KMS-11 (cell line): ENCODE measurements at regions not wholly inside any gene's neighbourhood (a gene's known extent, or its start where the extent isn't known, plus 50 kb on each side); places are given as distances from the start of the nearest gene placed in this dataset.
"Not testable (repeated sequence)": the region's sequence is repeated elsewhere in the genome, so short reads cannot be mapped to it uniquely, and the experiment has no call there.

Experiments
- H2AFZ ChIP-seq: fragments of 200-600 bp; sonication (generic); 2 replicates; pipeline ENCODE4 v1.6.1; 2016; ENCODE audit warnings: antibody characterized with exemption, mixed run types, low read depth
- H3K27ac ChIP-seq: fragments of 200-600 bp; sonication (generic); 2 replicates; pipeline ENCODE4 v1.6.1; 2016; ENCODE audit warnings: mild to moderate bottlenecking, mixed run types
- H3K27me3 ChIP-seq: fragments of 200-600 bp; sonication (generic); 2 replicates; pipeline ENCODE4 v1.6.1; 2017; ENCODE audit warnings: mild to moderate bottlenecking, low read depth, mixed run types, moderate library complexity; ENCODE audit not compliant: insufficient read depth
- H3K36me3 ChIP-seq: fragments of 200-600 bp; sonication (generic); 2 replicates; pipeline ENCODE4 v1.6.1; 2017; ENCODE audit warnings: mild to moderate bottlenecking, mixed run types; ENCODE audit not compliant: insufficient read depth
- H3K4me1 ChIP-seq: fragments of 200-600 bp; sonication (generic); 2 replicates; pipeline ENCODE4 v1.6.1; 2016; ENCODE audit warnings: mild to moderate bottlenecking, low read depth, mixed run types; ENCODE audit not compliant: poor library complexity, severe bottlenecking
- H3K4me2 ChIP-seq: fragments of 200-600 bp; sonication (generic); 2 replicates; pipeline ENCODE4 v1.7.0; 2016; ENCODE audit warnings: mild to moderate bottlenecking, mixed run types
- H3K4me3 ChIP-seq: fragments of 200-600 bp; sonication (generic); IDR thresholded peaks from 2 replicates; pipeline ENCODE4 v1.6.1; 2017; ENCODE audit warnings: low read depth, low read length, mixed read lengths; ENCODE audit not compliant: insufficient read depth
- H3K79me2 ChIP-seq: fragments of 200-600 bp; sonication (generic); 2 replicates; pipeline ENCODE4 v1.6.1; 2016; ENCODE audit warnings: low read depth, mixed run types; ENCODE audit not compliant: insufficient read depth
- H3K9ac ChIP-seq: fragments of 200-600 bp; sonication (generic); 2 replicates; pipeline ENCODE4 v1.6.1; 2016; ENCODE audit warnings: mild to moderate bottlenecking, mixed run types
- H4K20me1 ChIP-seq: fragments of 200-600 bp; sonication (generic); 2 replicates; pipeline ENCODE4 v1.6.1; 2016; ENCODE audit warnings: mild to moderate bottlenecking, mixed run types; ENCODE audit not compliant: insufficient read depth
- TF ChIP-seq, protein P1 (sequence below): fragments of 200-600 bp; sonication (generic); conservative IDR thresholded peaks from 2 replicates; pipeline ENCODE4 v1.6.1; 2017; ENCODE audit warnings: low read depth, mild to moderate bottlenecking, antibody characterized with exemption, low read length, moderate library complexity, mixed read lengths

DNA sequence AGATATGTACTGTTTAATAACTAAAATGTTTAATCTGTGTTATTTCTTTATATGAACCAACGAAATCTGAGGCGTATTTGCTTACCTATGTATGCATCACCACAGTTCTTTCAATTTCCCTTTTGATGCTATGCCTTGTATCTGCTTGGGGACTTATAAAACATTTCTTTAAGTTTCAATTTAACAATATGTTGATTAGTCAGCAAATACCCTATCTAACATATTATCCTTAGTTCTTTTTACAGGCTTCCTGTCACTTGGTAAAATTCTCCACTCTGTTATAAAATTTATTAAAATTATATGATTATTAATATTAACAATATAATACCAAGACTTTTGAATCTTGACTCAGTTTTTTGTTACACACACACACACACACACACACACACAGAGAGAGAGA lies 174.3 kb downstream of the CPS1 start:
- TF ChIP-seq, protein P1, sequence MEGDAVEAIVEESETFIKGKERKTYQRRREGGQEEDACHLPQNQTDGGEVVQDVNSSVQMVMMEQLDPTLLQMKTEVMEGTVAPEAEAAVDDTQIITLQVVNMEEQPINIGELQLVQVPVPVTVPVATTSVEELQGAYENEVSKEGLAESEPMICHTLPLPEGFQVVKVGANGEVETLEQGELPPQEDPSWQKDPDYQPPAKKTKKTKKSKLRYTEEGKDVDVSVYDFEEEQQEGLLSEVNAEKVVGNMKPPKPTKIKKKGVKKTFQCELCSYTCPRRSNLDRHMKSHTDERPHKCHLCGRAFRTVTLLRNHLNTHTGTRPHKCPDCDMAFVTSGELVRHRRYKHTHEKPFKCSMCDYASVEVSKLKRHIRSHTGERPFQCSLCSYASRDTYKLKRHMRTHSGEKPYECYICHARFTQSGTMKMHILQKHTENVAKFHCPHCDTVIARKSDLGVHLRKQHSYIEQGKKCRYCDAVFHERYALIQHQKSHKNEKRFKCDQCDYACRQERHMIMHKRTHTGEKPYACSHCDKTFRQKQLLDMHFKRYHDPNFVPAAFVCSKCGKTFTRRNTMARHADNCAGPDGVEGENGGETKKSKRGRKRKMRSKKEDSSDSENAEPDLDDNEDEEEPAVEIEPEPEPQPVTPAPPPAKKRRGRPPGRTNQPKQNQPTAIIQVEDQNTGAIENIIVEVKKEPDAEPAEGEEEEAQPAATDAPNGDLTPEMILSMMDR: no peak
- H2AFZ ChIP-seq: no peak overlapping the region
- H3K36me3 ChIP-seq: no peaks in the 10 kb centered on the region
- H3K27ac ChIP-seq: no peak overlapping the region
- no peaks in the 10 kb centered on the region for H3K27me3 ChIP-seq
- no peak overlapping the region for H3K4me2 ChIP-seq
- peaks cover 13% of the 10 kb centered on the region for H3K4me1 ChIP-seq
- H3K79me2 ChIP-seq: no peaks in the 10 kb centered on the region
- no peaks in the 10 kb centered on the region for H4K20me1 ChIP-seq
- H3K4me3 ChIP-seq: no peak overlapping the region
- no peak overlapping the region for H3K9ac ChIP-seq

DNA sequence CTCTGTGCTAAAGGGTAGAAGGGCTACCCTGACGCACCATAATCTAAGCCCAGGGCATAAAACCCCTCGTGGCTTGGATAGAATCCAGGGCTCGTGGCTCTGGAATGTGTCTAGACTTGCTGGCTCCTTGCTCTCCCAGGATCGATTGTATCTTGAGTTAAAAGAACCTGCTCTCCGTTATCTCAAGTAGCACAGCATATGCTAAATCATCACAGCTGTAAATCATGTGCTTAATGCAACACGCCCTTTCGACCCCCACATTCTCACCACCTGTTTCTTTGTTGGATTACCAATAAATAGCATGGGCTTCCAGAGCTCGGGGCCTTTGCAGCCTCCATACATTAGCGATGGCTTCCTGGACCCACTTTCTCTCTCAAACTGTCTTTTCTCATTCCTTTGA lies 190.4 kb downstream of the CPS1 start:
- H3K79me2 ChIP-seq, H4K20me1 ChIP-seq, H2AFZ ChIP-seq, H3K27me3 ChIP-seq, H3K27ac ChIP-seq, H3K4me2 ChIP-seq, H3K4me3 ChIP-seq, H3K36me3 ChIP-seq, H3K4me1 ChIP-seq, H3K9ac ChIP-seq: not testable (repeated sequence)

DNA sequence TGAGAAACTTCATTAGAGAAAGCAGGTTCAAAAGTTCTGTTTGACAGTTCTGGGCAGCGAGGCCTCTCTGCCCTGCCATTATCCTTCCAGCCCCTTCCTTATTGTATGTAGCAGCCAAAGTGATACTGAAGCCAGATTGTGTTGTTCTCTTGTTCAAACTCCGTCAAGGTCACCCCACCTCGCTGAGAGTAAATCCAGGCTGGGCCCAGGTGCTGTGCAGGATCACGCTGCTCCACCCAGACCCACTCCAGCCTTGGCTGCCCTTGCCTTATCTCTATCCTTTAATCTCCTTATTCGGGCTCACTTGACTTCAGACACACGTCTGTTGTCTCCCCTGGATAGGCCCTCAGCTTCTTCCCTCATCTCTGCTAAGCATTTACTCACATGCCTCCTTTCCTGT lies 196.1 kb downstream of the CPS1 start:
- H3K27ac ChIP-seq: no peak overlapping the region
- H2AFZ ChIP-seq: no peak overlapping the region
- no peaks in the 10 kb centered on the region for H3K27me3 ChIP-seq
- no peak overlapping the region for H3K4me2 ChIP-seq
- H3K79me2 ChIP-seq: no peaks in the 10 kb centered on the region
- no peaks in the 10 kb centered on the region for H3K4me1 ChIP-seq
- TF ChIP-seq, protein P1: no peak
- no peak overlapping the region for H3K4me3 ChIP-seq
- H4K20me1 ChIP-seq: no peaks in the 10 kb centered on the region
- no peaks in the 10 kb centered on the region for H3K36me3 ChIP-seq
- no peak overlapping the region for H3K9ac ChIP-seq

GRCh38 chr2:210753386-210753785 lies 197.0 kb downstream of the CPS1 start:
- TF ChIP-seq, protein P1: no peak
- no peak overlapping the region for H3K9ac ChIP-seq
- no peak overlapping the region for H3K4me2 ChIP-seq
- no peak overlapping the region for H2AFZ ChIP-seq
- no peak overlapping the region for H3K4me3 ChIP-seq
- H3K4me1 ChIP-seq: no peaks in the 10 kb centered on the region
- no peaks in the 10 kb centered on the region for H3K27me3 ChIP-seq
- no peaks in the 10 kb centered on the region for H3K36me3 ChIP-seq
- no peaks in the 10 kb centered on the region for H3K79me2 ChIP-seq
- H4K20me1 ChIP-seq: no peaks in the 10 kb centered on the region
- no peak overlapping the region for H3K27ac ChIP-seq

DNA sequence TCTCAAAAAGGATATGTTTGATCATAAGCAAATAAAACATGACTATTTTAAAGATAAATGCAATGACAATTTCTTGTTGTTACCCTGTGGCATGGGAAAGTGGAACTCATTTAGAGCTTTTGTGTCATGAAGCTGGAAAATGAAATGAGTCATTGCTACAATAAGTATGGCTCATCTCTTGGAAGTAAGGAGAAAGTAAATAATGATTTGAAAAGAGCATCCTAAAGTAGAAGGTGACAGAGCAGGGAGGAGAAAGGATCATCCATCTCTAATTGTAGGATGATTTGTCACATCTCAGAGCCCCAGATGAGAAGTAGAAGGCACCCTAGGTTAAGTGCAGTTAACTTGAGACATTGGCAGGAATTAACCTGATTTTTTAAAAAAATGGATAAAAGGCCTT lies 200.5 kb downstream of the CPS1 start:
- Histone ChIP-seq H3K27me3 (no peaks in the 10 kb centered on the region), H3K4me3 (no peak overlapping the region), H3K4me2 (no peak overlapping the region), H2AFZ (no peak overlapping the region), H3K27ac (no peak overlapping the region), H3K36me3 (no peaks in the 10 kb centered on the region), H3K9ac (no peak overlapping the region), H4K20me1 (no peaks in the 10 kb centered on the region), H3K79me2 (no peaks in the 10 kb centered on the region), H3K4me1 (no peaks in the 10 kb centered on the region)
- TF ChIP-seq, protein P1: no peak
